Neural progenitor cell (in vitro differentiated cells): ENCODE measurements at regions not wholly inside any gene's neighbourhood (a gene's known extent, or its start where the extent isn't known, plus 50 kb on each side); places are given as distances from the start of the nearest gene placed in this dataset.

Experiments used
- CTCF ChIP-seq: fragments of 200-600 bp; sonication (generic); IDR thresholded peaks from 2 replicates; pipeline ENCODE4 v1.5.1; 2017; ENCODE audit warnings: antibody characterized with exemption, mild to moderate bottlenecking
- EZH2 ChIP-seq: fragments of 200-600 bp; sonication (generic); IDR thresholded peaks from 2 replicates; pipeline ENCODE4 v1.6.1; 2017; ENCODE audit warnings: antibody characterized with exemption, mild to moderate bottlenecking, moderate library complexity
- EZH2phosphoT487 ChIP-seq: fragments of 200-600 bp; sonication (generic); IDR thresholded peaks from 2 replicates; pipeline ENCODE4 v1.6.1; 2017; ENCODE audit warnings: antibody characterized with exemption

- TF ChIP-seq CTCF, result no peak
- no peak for TF ChIP-seq EZH2
- no peak for TF ChIP-seq EZH2phosphoT487
Measured at GRCh38 chr12:63457428-63457827, 210.9 kb downstream of the DPY19L2 start.
